ENCODE measurements at regions not wholly inside any gene's neighbourhood (a gene's known extent, or its start where the extent isn't known, plus 50 kb on each side); places are given as distances from the start of the nearest gene placed in this dataset.

- no peak for TF ChIP-seq POLR2AphosphoS5 (IDR thresholded peaks at IDR 0.05; ENCODE audit: low read depth, low read length)
- TF ChIP-seq POLR2A (IDR thresholded peaks at IDR 0.05; ENCODE audit: low read depth, low read length): no peak
- TF ChIP-seq PAX5 (IDR thresholded peaks at IDR 0.05; ENCODE audit: insufficient read depth, low read length, severe bottlenecking): no peak
- no peak for TF ChIP-seq TAF1 (IDR thresholded peaks at IDR 0.05; ENCODE audit: low read depth, low read length)
- no peak for TF ChIP-seq SPI1 (IDR thresholded peaks at IDR 0.05; ENCODE audit: low read depth, low read length)
Measured at GRCh38 chr18:24958001-24958400, 394.0 kb downstream of the ZNF521 start.
